SK-N-SH (cell line): ENCODE measurements at regions not wholly inside any gene's neighbourhood (a gene's known extent, or its start where the extent isn't known, plus 50 kb on each side); places are given as distances from the start of the nearest gene placed in this dataset.

Source experiments
- CTCF ChIA-PET: fragments of 300-600, 350-600 bp; formaldehyde crosslinking; extraction: SDS; loops from one replicate; lab custom pipeline; 2021; lab: Yijun Ruan, JAX
- POLR2A ChIA-PET: fragments of 350-600 bp; sonication (Branson Sonifier 250); formaldehyde crosslinking; extraction: SDS; loops from one replicate; lab custom pipeline; 2020; ENCODE audit warnings: antibody characterized with exemption, inconsistent platforms; lab: Yijun Ruan, JAX
- DNase-seq: peaks from one replicate; pipeline ENCODE4 v3.0.0; 2012
- H2AFZ ChIP-seq: fragments of 200-600 bp; sonication (generic); 2 replicates; pipeline ENCODE4 v1.8.1; 2016; ENCODE audit warnings: antibody characterized with exemption, mild to moderate bottlenecking, low read depth
- H3F3A ChIP-seq: fragments of 200-600 bp; sonication (generic); replicated peaks from 2 replicates; pipeline ENCODE3; 2016; ENCODE audit warnings: antibody characterized with exemption, mild to moderate bottlenecking; ENCODE audit not compliant: insufficient read depth
- H3K27ac ChIP-seq, 2 experiments: fragments of 200-500 bp in 1 of 2; fragments of 200-600 bp in 1 of 2; sonication (Bioruptor generic) in 1 of 2; sonication (generic), shearing (Covaris generic) in 1 of 2; 2 replicates each; pipeline versions ENCODE4 v1.5.1 to v1.6.1; 2014 to 2016; ENCODE audit warnings: low read depth in 2 of 2, inconsistent platforms in 1 of 2, low read length in 1 of 2, mild to moderate bottlenecking in 1 of 2, mixed read lengths in 1 of 2
- H3K27me3 ChIP-seq: fragments of 200-600 bp; sonication (generic), shearing (Covaris generic); 2 replicates; pipeline ENCODE4 v1.6.1; 2016; ENCODE audit warnings: mixed run types; ENCODE audit not compliant: insufficient read depth
- H3K36me3 ChIP-seq, 2 experiments: fragments of 200-500 bp in 1 of 2; fragments of 200-600 bp in 1 of 2; sonication (Bioruptor generic) in 1 of 2; sonication (generic) in 1 of 2; replicated peaks in 1 of 2; 2 replicates each; pipeline versions ENCODE3 to v1.5.1; 2014 to 2016; ENCODE audit warnings: low read length in 1 of 2, mild to moderate bottlenecking in 1 of 2; ENCODE audit not compliant: insufficient read depth in 2 of 2, control insufficient read depth in 1 of 2
- H3K4me1 ChIP-seq, 2 experiments: fragments of 200-500 bp in 1 of 2; fragments of 200-600 bp in 1 of 2; sonication (Bioruptor generic) in 1 of 2; sonication (generic), shearing (Covaris generic) in 1 of 2; 2 replicates each; pipeline versions ENCODE4 v1.5.1 to v1.6.1; 2014 to 2016; ENCODE audit warnings: low read depth in 1 of 2, low read length in 1 of 2, mixed run types in 1 of 2; ENCODE audit not compliant: insufficient read depth in 2 of 2, control insufficient read depth in 1 of 2
- H3K4me2 ChIP-seq: fragments of 200-600 bp; sonication (generic), shearing (Covaris generic); 2 replicates; pipeline ENCODE4 v1.6.1; 2017; ENCODE audit warnings: mixed run types
- H3K4me3 ChIP-seq, 2 experiments: fragments of 200-500 bp in 1 of 2; fragments of 200-600 bp in 1 of 2; sonication (Bioruptor generic) in 1 of 2; sonication (generic), shearing (Covaris generic) in 1 of 2; 2 replicates each; pipeline versions ENCODE4 v1.5.1 to v1.8.1; 2014 to 2016; ENCODE audit warnings: low read depth in 2 of 2, inconsistent platforms in 1 of 2, low read length in 1 of 2, mild to moderate bottlenecking in 1 of 2, mixed read lengths in 1 of 2, moderate library complexity in 1 of 2
- H3K79me2 ChIP-seq: fragments of 200-600 bp; sonication (generic); 2 replicates; pipeline ENCODE4 v1.8.1; 2017; ENCODE audit warnings: mild to moderate bottlenecking; ENCODE audit not compliant: insufficient read depth
- H3K9ac ChIP-seq: fragments of 200-600 bp; sonication (generic); 2 replicates; pipeline ENCODE4 v1.6.1; 2017; ENCODE audit warnings: mixed run types
- H3K9me2 ChIP-seq: fragments of 200-600 bp; sonication (generic); 2 replicates; pipeline ENCODE4 v1.6.1; 2017; ENCODE audit warnings: mixed run types
- H3K9me3 ChIP-seq: fragments of 200-600 bp; sonication (generic); 2 replicates; pipeline ENCODE4 v1.6.1; 2017; ENCODE audit warnings: mixed run types, mild to moderate bottlenecking, moderate library complexity
- H4K20me1 ChIP-seq: fragments of 200-600 bp; sonication (generic); 2 replicates; pipeline ENCODE4 v1.6.1; 2017; ENCODE audit warnings: mild to moderate bottlenecking, mixed run types; ENCODE audit not compliant: insufficient read depth
- CHD2 ChIP-seq: fragments of 150-350 bp; IDR thresholded peaks from 2 replicates; pipeline ENCODE4 v1.6.1; 2018; ENCODE audit warnings: low read length; ENCODE audit not compliant: partially characterized antibody
- EP300 ChIP-seq, 2 experiments: IDR thresholded peaks; 2 replicates each; pipeline versions ENCODE4 v1.4.0 to v1.6.1; 2012; ENCODE audit warnings: borderline replicate concordance in 1 of 2, low read depth in 1 of 2, low read length in 1 of 2
- EZH2phosphoT487 ChIP-seq: fragments of 200-600 bp; sonication (generic); IDR thresholded peaks from 2 replicates; pipeline ENCODE4 v1.6.1; 2017; ENCODE audit warnings: low read depth, mixed run types, mild to moderate bottlenecking, antibody characterized with exemption, moderate library complexity, borderline replicate concordance
- FOSL2 ChIP-seq: IDR thresholded peaks from 2 replicates; pipeline ENCODE4 v1.4.0; 2012; ENCODE audit warnings: low read depth, mild to moderate bottlenecking, moderate library complexity, borderline replicate concordance
- FOXM1 ChIP-seq: IDR thresholded peaks from 2 replicates; pipeline ENCODE4 v1.4.0; 2012; ENCODE audit warnings: low read depth, mild to moderate bottlenecking
- JUND ChIP-seq: IDR thresholded peaks from 2 replicates; pipeline ENCODE4 v1.4.0; 2012
- MEF2A ChIP-seq: IDR thresholded peaks from 2 replicates; pipeline ENCODE4 v1.4.0; 2012; ENCODE audit warnings: low read depth, borderline replicate concordance
- MXI1 ChIP-seq: IDR thresholded peaks from 2 replicates; pipeline ENCODE4 v1.6.1; 2012; ENCODE audit warnings: mild to moderate bottlenecking, low read depth, low read length, improper control_type of control experiment
- NRF1 ChIP-seq: IDR thresholded peaks from 2 replicates; pipeline ENCODE4 v1.6.1; 2012; ENCODE audit warnings: low read depth, mild to moderate bottlenecking, low read length
- RCOR1 ChIP-seq: fragments of 150-350 bp; IDR thresholded peaks from 2 replicates; pipeline ENCODE4 v1.6.1; 2017; ENCODE audit warnings: antibody characterized with exemption, low read length
- RXRA ChIP-seq: IDR thresholded peaks from 2 replicates; pipeline ENCODE4 v1.4.0; 2012; ENCODE audit warnings: low read depth, mild to moderate bottlenecking, borderline replicate concordance
- TEAD4 ChIP-seq: IDR thresholded peaks from 2 replicates; pipeline ENCODE4 v1.4.0; 2012; ENCODE audit warnings: mild to moderate bottlenecking, borderline replicate concordance; ENCODE audit not compliant: insufficient read depth
- WGBS: methylation state at CpG from one replicate; pipeline ENCODE4 v1.1.6; 2017; ENCODE audit warnings: low lambda C conversion rate; 5-methylcytosine and 5-hydroxymethylcytosine counted together
- TF ChIP-seq, protein P1 (sequence below): IDR thresholded peaks from 2 replicates; pipeline ENCODE4 v1.6.1; 2012; ENCODE audit warnings: mild to moderate bottlenecking, low read depth, low read length, moderate library complexity
- TF ChIP-seq, protein P2 (sequence below): IDR thresholded peaks from 2 replicates; pipeline ENCODE4 v1.4.0; 2012; ENCODE audit warnings: low read depth, borderline replicate concordance
- TF ChIP-seq, protein P3 (sequence below): fragments of 200-600 bp; sonication (generic); IDR thresholded peaks from 2 replicates; pipeline ENCODE4 v1.6.1; 2017; ENCODE audit warnings: antibody characterized with exemption, mild to moderate bottlenecking, moderate library complexity
- TF ChIP-seq, protein P4 (sequence below): IDR thresholded peaks from 2 replicates; pipeline ENCODE4; 2012
- TF ChIP-seq, protein P5 (sequence below): fragments of 150-350 bp; IDR thresholded peaks from 2 replicates; pipeline ENCODE4 v1.6.1; 2017; ENCODE audit warnings: antibody characterized with exemption, low read length, low read depth, borderline replicate concordance

DNA sequence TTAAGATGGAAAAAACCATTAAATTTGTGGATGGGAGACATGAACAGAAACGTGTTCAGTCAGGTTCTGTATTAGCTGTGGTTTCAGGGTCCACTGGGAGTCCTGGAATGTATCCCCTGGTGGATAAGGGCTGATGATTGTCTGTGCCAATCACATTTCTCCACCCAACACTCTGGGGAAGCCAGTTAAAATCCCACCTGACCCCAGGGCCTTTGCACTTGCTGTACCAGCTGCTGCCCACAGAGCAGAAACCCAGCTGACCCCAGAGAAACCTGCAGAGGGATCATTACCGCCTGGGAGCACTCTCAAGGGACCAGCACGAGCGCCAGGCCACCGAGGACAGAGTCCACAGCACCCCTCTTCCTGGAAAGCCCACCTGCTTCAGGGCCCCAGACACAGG is 260.7 kb downstream of the PREX1 start (continued):
- TF ChIP-seq, protein P1, sequence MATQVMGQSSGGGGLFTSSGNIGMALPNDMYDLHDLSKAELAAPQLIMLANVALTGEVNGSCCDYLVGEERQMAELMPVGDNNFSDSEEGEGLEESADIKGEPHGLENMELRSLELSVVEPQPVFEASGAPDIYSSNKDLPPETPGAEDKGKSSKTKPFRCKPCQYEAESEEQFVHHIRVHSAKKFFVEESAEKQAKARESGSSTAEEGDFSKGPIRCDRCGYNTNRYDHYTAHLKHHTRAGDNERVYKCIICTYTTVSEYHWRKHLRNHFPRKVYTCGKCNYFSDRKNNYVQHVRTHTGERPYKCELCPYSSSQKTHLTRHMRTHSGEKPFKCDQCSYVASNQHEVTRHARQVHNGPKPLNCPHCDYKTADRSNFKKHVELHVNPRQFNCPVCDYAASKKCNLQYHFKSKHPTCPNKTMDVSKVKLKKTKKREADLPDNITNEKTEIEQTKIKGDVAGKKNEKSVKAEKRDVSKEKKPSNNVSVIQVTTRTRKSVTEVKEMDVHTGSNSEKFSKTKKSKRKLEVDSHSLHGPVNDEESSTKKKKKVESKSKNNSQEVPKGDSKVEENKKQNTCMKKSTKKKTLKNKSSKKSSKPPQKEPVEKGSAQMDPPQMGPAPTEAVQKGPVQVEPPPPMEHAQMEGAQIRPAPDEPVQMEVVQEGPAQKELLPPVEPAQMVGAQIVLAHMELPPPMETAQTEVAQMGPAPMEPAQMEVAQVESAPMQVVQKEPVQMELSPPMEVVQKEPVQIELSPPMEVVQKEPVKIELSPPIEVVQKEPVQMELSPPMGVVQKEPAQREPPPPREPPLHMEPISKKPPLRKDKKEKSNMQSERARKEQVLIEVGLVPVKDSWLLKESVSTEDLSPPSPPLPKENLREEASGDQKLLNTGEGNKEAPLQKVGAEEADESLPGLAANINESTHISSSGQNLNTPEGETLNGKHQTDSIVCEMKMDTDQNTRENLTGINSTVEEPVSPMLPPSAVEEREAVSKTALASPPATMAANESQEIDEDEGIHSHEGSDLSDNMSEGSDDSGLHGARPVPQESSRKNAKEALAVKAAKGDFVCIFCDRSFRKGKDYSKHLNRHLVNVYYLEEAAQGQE, result no peak
- TF ChIP-seq MEF2A (no peak), RCOR1 (no peak), RXRA (no peak), EP300 (IDR thresholded peaks at IDR 0.05; ENCODE audit: borderline replicate concordance in 1 of 2, low read depth in 1 of 2, low read length in 1 of 2) (no peak), EZH2phosphoT487 (no peak), FOSL2 (no peak), CHD2 (no peak)
- TF ChIP-seq, protein P2, sequence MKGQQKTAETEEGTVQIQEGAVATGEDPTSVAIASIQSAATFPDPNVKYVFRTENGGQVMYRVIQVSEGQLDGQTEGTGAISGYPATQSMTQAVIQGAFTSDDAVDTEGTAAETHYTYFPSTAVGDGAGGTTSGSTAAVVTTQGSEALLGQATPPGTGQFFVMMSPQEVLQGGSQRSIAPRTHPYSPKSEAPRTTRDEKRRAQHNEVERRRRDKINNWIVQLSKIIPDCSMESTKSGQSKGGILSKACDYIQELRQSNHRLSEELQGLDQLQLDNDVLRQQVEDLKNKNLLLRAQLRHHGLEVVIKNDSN, result no peak
- TF ChIP-seq, protein P3, sequence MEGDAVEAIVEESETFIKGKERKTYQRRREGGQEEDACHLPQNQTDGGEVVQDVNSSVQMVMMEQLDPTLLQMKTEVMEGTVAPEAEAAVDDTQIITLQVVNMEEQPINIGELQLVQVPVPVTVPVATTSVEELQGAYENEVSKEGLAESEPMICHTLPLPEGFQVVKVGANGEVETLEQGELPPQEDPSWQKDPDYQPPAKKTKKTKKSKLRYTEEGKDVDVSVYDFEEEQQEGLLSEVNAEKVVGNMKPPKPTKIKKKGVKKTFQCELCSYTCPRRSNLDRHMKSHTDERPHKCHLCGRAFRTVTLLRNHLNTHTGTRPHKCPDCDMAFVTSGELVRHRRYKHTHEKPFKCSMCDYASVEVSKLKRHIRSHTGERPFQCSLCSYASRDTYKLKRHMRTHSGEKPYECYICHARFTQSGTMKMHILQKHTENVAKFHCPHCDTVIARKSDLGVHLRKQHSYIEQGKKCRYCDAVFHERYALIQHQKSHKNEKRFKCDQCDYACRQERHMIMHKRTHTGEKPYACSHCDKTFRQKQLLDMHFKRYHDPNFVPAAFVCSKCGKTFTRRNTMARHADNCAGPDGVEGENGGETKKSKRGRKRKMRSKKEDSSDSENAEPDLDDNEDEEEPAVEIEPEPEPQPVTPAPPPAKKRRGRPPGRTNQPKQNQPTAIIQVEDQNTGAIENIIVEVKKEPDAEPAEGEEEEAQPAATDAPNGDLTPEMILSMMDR, result no peak
- TF ChIP-seq, protein P4, sequence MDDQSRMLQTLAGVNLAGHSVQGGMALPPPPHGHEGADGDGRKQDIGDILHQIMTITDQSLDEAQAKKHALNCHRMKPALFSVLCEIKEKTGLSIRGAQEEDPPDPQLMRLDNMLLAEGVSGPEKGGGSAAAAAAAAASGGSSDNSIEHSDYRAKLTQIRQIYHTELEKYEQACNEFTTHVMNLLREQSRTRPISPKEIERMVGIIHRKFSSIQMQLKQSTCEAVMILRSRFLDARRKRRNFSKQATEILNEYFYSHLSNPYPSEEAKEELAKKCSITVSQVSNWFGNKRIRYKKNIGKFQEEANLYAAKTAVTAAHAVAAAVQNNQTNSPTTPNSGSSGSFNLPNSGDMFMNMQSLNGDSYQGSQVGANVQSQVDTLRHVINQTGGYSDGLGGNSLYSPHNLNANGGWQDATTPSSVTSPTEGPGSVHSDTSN, result no peak

DNA sequence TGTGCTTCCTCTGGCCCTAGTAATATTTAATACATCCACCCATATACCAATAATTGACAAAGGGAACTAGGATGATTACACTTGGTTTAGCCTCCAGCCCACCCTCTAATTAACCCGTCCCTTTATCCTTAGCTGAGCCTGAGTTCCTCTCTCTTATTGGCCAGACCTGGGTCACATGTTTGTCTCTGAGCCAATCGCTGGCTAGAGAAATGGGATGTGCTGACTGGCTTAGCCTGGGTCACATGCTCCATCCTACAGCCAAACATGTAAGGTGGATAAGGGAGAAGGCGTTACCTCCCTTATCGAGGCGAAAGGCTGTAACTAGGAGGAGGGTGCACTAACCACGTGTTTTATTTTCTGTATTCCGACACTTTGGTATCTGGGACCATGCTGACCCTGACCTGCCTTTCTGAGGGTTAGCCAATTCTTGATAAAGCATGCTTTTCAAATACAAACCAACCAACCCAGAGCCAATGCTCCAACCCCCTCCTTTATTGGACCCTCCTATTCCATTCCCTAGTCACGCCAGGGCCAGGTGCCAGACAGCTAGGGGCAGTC is 262.7 kb downstream of the PREX1 start:
- DNase-seq, result no peak
- Histone ChIP-seq H3K27ac (no peak overlapping the region), H3K9ac (no peak overlapping the region), H2AFZ (no peak overlapping the region), H3F3A (no peaks in the 10 kb centered on the region), H3K9me3 (no peaks in the 10 kb centered on the region), H3K4me1 (no peaks in the 10 kb centered on the region), H3K9me2 (no peaks in the 10 kb centered on the region), H3K79me2 (no peaks in the 10 kb centered on the region), H3K4me2 (no peak overlapping the region), H3K27me3 (no peaks in the 10 kb centered on the region), H3K36me3 (no peaks in the 10 kb centered on the region), H4K20me1 (no peaks in the 10 kb centered on the region), H3K4me3 (no peak overlapping the region)
- ChIA-PET CTCF (no interaction called here), POLR2A (no interaction called here)
- TF ChIP-seq RCOR1 (no peak), JUND (no peak), NRF1 (no peak), FOSL2 (no peak), TEAD4 (no peak), MXI1 (no peak), FOXM1 (no peak)
- TF ChIP-seq, protein P5, sequence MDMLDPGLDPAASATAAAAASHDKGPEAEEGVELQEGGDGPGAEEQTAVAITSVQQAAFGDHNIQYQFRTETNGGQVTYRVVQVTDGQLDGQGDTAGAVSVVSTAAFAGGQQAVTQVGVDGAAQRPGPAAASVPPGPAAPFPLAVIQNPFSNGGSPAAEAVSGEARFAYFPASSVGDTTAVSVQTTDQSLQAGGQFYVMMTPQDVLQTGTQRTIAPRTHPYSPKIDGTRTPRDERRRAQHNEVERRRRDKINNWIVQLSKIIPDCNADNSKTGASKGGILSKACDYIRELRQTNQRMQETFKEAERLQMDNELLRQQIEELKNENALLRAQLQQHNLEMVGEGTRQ, result no peak
- TF ChIP-seq, protein P3, result no peak
- 44% methylated on average over 8 of the region's 8 CpGs for WGBS
